ENCODE measurements at regions not wholly inside any gene's neighbourhood (a gene's known extent, or its start where the extent isn't known, plus 50 kb on each side); places are given as distances from the start of the nearest gene placed in this dataset.

DNA sequence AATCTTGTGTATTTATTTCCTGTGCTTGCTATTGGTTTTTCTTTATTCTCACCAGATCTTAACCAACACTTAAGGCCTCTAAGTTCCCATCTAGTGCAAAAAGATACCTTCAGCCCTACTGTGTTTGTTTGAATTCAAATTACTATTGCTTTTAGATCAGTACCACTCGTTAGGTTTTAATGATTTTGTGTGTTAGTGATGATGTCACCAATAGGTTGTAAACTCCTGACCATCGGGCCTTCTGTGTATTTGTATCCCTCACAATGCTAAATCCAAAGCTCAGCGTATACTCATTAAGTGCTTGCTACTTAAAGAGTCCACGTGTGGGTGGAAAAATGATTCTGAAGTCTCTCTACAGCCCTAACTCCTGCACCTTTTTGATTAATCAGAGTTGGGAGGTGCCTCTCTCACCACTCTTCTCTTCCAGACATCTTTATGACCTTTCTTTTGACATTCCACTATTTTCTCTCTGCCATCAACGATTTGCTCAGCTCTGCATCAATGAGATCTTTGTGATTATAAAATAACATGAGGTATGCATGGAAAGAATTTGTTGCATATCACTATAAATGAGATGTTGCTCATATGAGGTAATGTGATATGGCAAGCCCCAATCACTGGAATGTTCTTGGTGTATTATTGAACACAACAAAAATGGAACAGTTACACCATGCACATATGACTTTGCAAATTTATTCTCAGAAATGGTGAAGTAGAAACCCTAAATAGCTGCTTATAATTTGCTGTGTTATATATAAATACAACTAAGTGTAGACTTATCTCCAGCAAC is 55.1 kb upstream of the LAMA2 start:
- H3K27ac ChIP-seq (ENCODE audit: low read depth, low read length), result no peak overlapping the region
- no peak overlapping the region for H3K4me3 ChIP-seq (ENCODE audit: low read depth in 1 of 5, low read length in 5 of 5)
- H3K4me1 ChIP-seq (ENCODE audit: control insufficient read depth in 5 of 5, insufficient read depth in 5 of 5, low read length in 5 of 5), result no peaks in the 10 kb centered on the region
- no peak overlapping the region for H3K9ac ChIP-seq (ENCODE audit: low read length in 5 of 5)
- H3K27me3 ChIP-seq (ENCODE audit: control insufficient read depth in 5 of 5, insufficient read depth in 4 of 5, low read length in 5 of 5), result no peaks in the 10 kb centered on the region
- H3K36me3 ChIP-seq (ENCODE audit: control insufficient read depth in 5 of 5, insufficient read depth in 5 of 5, low read length in 5 of 5), result no peaks in the 10 kb centered on the region
- peaks cover 0 to 5% (median 0%) of the 10 kb centered on the region in 5 donors for H3K9me3 ChIP-seq (ENCODE audit: control insufficient read depth in 5 of 5, low read length in 5 of 5)

DNA sequence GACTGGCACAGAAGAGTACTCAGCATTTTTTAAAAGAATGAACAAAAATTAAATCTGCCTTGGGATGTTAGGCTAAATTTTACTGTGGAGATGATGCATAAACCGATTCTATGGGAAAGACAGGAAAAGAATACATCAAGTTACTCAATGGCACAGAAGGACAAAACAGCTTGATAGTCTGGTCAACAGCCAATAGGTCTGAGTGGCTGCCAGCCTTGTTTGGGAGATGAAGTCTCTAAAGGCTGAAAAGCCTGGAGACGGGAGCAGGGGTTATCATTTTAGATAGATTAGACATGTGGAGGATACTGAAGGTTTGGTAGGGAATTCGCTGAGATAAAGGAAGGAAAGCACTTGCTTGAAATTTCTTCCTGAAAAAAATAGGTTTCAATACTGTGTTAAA is 56.3 kb upstream of the LAMA2 start:
- H3K9ac ChIP-seq (ENCODE audit: low read length in 5 of 5), result no peak overlapping the region
- H3K27ac ChIP-seq (ENCODE audit: low read depth, low read length), result no peak overlapping the region
- no peaks in the 10 kb centered on the region for H3K36me3 ChIP-seq (ENCODE audit: control insufficient read depth in 5 of 5, insufficient read depth in 5 of 5, low read length in 5 of 5)
- no peaks in the 10 kb centered on the region for H3K4me1 ChIP-seq (ENCODE audit: control insufficient read depth in 5 of 5, insufficient read depth in 5 of 5, low read length in 5 of 5)
- H3K9me3 ChIP-seq (ENCODE audit: control insufficient read depth in 5 of 5, low read length in 5 of 5), result peaks cover 0 to 5% (median 0%) of the 10 kb centered on the region in 5 donors
- no peak overlapping the region for H3K4me3 ChIP-seq (ENCODE audit: low read depth in 1 of 5, low read length in 5 of 5)
- H3K27me3 ChIP-seq (ENCODE audit: control insufficient read depth in 5 of 5, insufficient read depth in 4 of 5, low read length in 5 of 5), result no peaks in the 10 kb centered on the region

DNA sequence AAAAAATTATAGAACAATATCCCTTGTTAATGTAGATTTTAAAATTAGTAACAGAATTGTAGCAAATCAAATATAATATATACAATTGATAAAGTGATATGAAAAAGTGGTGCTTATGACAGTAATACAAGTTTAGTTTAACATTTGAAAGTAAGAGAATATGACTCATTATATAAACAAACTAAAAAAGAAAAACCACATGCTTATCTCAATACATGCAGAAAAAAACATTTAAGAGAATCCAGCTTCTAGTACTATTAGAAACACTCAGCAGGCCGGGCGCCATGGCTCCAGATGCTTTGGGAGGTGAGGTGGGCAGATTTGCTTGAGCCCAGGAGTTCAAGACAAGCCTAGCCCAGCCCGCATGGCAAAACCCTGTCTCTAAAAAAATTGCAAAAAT is 60.7 kb upstream of the LAMA2 start:
- H3K27me3 ChIP-seq (ENCODE audit: control insufficient read depth in 5 of 5, insufficient read depth in 4 of 5, low read length in 5 of 5), result no peaks in the 10 kb centered on the region
- no peak overlapping the region for H3K9ac ChIP-seq (ENCODE audit: low read length in 5 of 5)
- H3K27ac ChIP-seq (ENCODE audit: low read depth, low read length), result no peak overlapping the region
- no peaks in the 10 kb centered on the region for H3K9me3 ChIP-seq (ENCODE audit: control insufficient read depth in 5 of 5, low read length in 5 of 5)
- H3K4me1 ChIP-seq (ENCODE audit: control insufficient read depth in 5 of 5, insufficient read depth in 5 of 5, low read length in 5 of 5), result no peaks in the 10 kb centered on the region
- no peaks in the 10 kb centered on the region for H3K36me3 ChIP-seq (ENCODE audit: control insufficient read depth in 5 of 5, insufficient read depth in 5 of 5, low read length in 5 of 5)
- no peak overlapping the region for H3K4me3 ChIP-seq (ENCODE audit: low read depth in 1 of 5, low read length in 5 of 5)

DNA sequence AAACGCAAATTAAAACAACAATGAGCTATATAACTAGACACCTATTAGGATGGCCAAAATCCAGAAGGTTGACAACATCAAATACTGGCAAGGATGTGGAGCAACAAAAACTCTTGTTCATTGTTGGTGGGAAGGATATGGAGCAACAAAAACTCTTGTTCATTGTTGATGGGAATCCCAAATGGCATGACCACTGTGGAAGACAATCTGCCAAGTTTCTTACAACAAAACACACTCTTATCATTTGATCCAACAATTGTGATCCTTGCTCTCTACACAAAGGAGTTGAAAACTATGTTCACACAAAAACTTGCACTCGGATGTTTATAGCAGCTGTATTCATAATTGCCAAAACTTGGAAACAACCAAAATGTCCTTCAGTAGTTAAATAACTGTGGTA is 61.8 kb upstream of the LAMA2 start:
- no peaks in the 10 kb centered on the region for H3K27me3 ChIP-seq (ENCODE audit: control insufficient read depth in 5 of 5, insufficient read depth in 4 of 5, low read length in 5 of 5)
- H3K4me3 ChIP-seq (ENCODE audit: low read depth in 1 of 5, low read length in 5 of 5), result no peak overlapping the region
- H3K9ac ChIP-seq (ENCODE audit: low read length in 5 of 5), result no peak overlapping the region
- H3K36me3 ChIP-seq (ENCODE audit: control insufficient read depth in 5 of 5, insufficient read depth in 5 of 5, low read length in 5 of 5), result no peaks in the 10 kb centered on the region
- H3K4me1 ChIP-seq (ENCODE audit: control insufficient read depth in 5 of 5, insufficient read depth in 5 of 5, low read length in 5 of 5), result no peaks in the 10 kb centered on the region
- H3K27ac ChIP-seq (ENCODE audit: low read depth, low read length), result no peak overlapping the region
- H3K9me3 ChIP-seq (ENCODE audit: control insufficient read depth in 5 of 5, low read length in 5 of 5), result no peaks in the 10 kb centered on the region

DNA sequence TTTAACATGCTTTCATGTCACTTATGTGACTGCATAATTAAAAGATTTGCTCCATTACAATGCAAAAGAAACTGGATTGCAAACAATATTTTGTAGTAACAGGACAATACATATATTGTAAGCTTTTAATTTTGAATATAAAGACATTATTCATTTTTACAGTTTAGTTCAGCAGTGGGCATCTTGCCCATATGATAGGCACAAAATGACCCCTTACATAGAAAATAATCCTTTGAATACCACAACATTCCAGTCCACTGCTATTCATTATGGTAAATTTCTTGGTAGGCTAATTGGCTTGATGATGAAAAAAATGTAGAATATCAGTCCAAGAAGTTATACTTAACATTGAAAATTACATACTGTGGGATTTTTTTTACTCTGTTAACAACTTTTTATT is 74.1 kb upstream of the LAMA2 start:
- Histone ChIP-seq H3K4me3 (ENCODE audit: low read depth in 1 of 5, low read length in 5 of 5) (no peak overlapping the region), H3K9me3 (ENCODE audit: control insufficient read depth in 5 of 5, low read length in 5 of 5) (no peaks in the 10 kb centered on the region), H3K27ac (ENCODE audit: low read depth, low read length) (no peak overlapping the region), H3K9ac (ENCODE audit: low read length in 5 of 5) (no peak overlapping the region), H3K27me3 (ENCODE audit: control insufficient read depth in 5 of 5, insufficient read depth in 4 of 5, low read length in 5 of 5) (no peaks in the 10 kb centered on the region), H3K36me3 (ENCODE audit: control insufficient read depth in 5 of 5, insufficient read depth in 5 of 5, low read length in 5 of 5) (no peaks in the 10 kb centered on the region), H3K4me1 (ENCODE audit: control insufficient read depth in 5 of 5, insufficient read depth in 5 of 5, low read length in 5 of 5) (peaks cover 0 to 4% (median 0%) of the 10 kb centered on the region in 5 donors)

DNA sequence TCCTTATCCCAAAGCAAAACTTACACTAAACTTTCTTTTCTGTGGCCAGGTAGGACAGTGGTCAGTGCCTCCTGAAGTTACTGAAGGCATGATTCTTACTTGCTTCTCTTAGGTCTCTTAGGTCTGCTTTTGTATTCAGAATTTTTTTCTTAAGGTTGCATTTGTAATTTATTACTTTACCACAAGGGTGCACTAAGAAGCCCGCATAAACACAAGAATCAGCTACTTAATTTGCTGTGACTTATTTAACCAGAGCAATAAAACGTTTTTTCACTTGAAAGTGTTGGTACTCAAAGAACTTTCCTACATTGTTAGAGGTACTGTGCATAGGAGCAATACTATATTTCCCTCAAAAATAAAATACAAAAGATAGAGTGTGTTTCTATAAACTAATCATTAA is 75.4 kb upstream of the LAMA2 start:
- no peak overlapping the region for H3K9ac ChIP-seq (ENCODE audit: low read length in 5 of 5)
- H3K4me3 ChIP-seq (ENCODE audit: low read depth in 1 of 5, low read length in 5 of 5), result no peak overlapping the region
- no peaks in the 10 kb centered on the region for H3K27me3 ChIP-seq (ENCODE audit: control insufficient read depth in 5 of 5, insufficient read depth in 4 of 5, low read length in 5 of 5)
- H3K4me1 ChIP-seq (ENCODE audit: control insufficient read depth in 5 of 5, insufficient read depth in 5 of 5, low read length in 5 of 5), result peaks cover 0 to 4% (median 0%) of the 10 kb centered on the region in 5 donors
- no peaks in the 10 kb centered on the region for H3K36me3 ChIP-seq (ENCODE audit: control insufficient read depth in 5 of 5, insufficient read depth in 5 of 5, low read length in 5 of 5)
- H3K27ac ChIP-seq (ENCODE audit: low read depth, low read length), result no peak overlapping the region
- no peaks in the 10 kb centered on the region for H3K9me3 ChIP-seq (ENCODE audit: control insufficient read depth in 5 of 5, low read length in 5 of 5)

DNA sequence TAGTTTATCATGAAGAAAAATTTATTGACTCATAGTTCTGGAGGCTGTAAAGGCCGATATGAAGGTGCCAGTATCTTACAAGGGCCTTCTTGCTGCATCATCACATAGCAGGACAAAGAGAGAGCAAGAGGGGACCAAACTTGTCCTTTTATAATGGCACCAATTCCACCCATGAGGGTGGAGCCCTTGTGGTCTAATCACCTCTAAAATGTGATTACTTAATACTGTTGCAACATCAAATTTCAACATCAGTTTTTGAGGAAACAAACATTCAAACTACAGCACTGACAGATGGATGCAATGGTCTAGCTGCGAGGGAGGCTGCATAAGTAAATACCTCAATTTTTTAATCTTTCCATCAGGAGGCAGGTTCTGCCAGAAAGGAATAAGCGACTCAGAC is 76.7 kb upstream of the LAMA2 start:
- Histone ChIP-seq H3K27ac (ENCODE audit: low read depth, low read length) (no peak overlapping the region), H3K4me3 (ENCODE audit: low read depth in 1 of 5, low read length in 5 of 5) (no peak overlapping the region), H3K27me3 (ENCODE audit: control insufficient read depth in 5 of 5, insufficient read depth in 4 of 5, low read length in 5 of 5) (no peaks in the 10 kb centered on the region), H3K4me1 (ENCODE audit: control insufficient read depth in 5 of 5, insufficient read depth in 5 of 5, low read length in 5 of 5) (peaks cover 0 to 4% (median 0%) of the 10 kb centered on the region in 5 donors), H3K36me3 (ENCODE audit: control insufficient read depth in 5 of 5, insufficient read depth in 5 of 5, low read length in 5 of 5) (no peaks in the 10 kb centered on the region), H3K9me3 (ENCODE audit: control insufficient read depth in 5 of 5, low read length in 5 of 5) (no peaks in the 10 kb centered on the region), H3K9ac (ENCODE audit: low read length in 5 of 5) (no peak overlapping the region)

DNA sequence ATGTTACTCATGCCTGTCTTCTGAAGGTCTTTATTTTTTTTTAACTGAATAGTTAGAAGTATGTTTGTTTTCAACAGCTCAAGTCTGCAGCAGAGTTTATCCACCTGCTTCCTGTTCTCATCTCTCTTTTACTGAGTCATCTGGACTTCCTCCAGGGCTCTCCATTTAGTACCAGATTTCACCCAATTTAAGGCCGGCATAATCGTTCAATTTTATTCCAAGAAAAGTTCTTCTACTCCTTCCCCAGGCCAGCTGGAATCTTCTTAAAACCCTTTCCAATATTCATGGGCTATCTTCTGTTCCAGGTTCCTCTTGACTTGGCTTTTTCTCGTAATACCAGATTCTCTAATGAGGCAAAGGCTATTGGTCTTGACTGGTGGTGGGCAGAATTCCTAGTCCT is 79.0 kb upstream of the LAMA2 start:
- peaks cover 0 to 4% (median 0%) of the 10 kb centered on the region in 5 donors for H3K4me1 ChIP-seq (ENCODE audit: control insufficient read depth in 5 of 5, insufficient read depth in 5 of 5, low read length in 5 of 5)
- H3K9me3 ChIP-seq (ENCODE audit: control insufficient read depth in 5 of 5, low read length in 5 of 5), result no peaks in the 10 kb centered on the region
- H3K9ac ChIP-seq (ENCODE audit: low read length in 5 of 5), result no peak overlapping the region
- H3K27ac ChIP-seq (ENCODE audit: low read depth, low read length), result no peak overlapping the region
- no peak overlapping the region for H3K4me3 ChIP-seq (ENCODE audit: low read depth in 1 of 5, low read length in 5 of 5)
- no peaks in the 10 kb centered on the region for H3K36me3 ChIP-seq (ENCODE audit: control insufficient read depth in 5 of 5, insufficient read depth in 5 of 5, low read length in 5 of 5)
- H3K27me3 ChIP-seq (ENCODE audit: control insufficient read depth in 5 of 5, insufficient read depth in 4 of 5, low read length in 5 of 5), result no peaks in the 10 kb centered on the region

DNA sequence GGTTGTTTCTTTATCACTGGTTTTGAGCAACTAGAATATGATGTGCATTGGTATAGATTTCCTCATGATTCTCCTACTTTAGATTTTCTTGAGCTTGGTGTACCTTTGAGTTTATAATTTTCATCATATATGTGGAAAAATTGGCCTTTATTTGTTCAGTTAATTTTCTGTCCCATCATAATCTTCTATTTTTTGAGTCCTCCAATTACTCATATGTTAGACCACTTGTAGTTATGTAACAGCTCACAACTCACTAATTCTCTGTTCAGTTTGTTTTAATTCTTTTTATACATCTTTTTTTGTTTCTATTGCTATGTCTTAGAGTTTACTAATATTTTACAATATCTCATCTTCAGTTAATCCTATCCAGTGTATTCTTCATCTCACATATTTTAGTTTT is 81.3 kb upstream of the LAMA2 start:
- Histone ChIP-seq H3K9ac (ENCODE audit: low read length in 5 of 5) (no peak overlapping the region), H3K4me1 (ENCODE audit: control insufficient read depth in 5 of 5, insufficient read depth in 5 of 5, low read length in 5 of 5) (peaks cover 0 to 3% (median 0%) of the 10 kb centered on the region in 5 donors), H3K27me3 (ENCODE audit: control insufficient read depth in 5 of 5, insufficient read depth in 4 of 5, low read length in 5 of 5) (no peaks in the 10 kb centered on the region), H3K9me3 (ENCODE audit: control insufficient read depth in 5 of 5, low read length in 5 of 5) (no peaks in the 10 kb centered on the region), H3K4me3 (ENCODE audit: low read depth in 1 of 5, low read length in 5 of 5) (no peak overlapping the region), H3K36me3 (ENCODE audit: control insufficient read depth in 5 of 5, insufficient read depth in 5 of 5, low read length in 5 of 5) (no peaks in the 10 kb centered on the region), H3K27ac (ENCODE audit: low read depth, low read length) (no peak overlapping the region)

DNA sequence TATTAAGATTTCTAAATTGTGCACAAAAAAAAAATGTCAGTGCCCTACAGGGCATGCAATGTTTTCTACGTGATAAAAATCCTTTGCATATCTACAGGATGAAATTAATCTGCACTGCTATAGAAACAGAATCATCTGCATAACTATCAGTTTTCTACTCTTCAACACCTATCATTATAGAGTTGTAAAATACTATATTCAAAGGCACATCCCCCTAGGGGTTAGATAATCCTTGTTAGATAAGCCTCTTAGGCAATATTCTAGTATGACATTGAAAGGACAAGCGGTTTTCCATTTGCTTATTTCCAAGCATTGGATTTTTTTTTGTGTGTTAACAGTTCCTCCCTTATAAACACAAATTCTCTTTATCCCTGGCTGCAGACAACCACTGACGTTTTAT is 98.7 kb upstream of the LAMA2 start:
- Histone ChIP-seq H3K9ac (ENCODE audit: low read length in 5 of 5) (no peak overlapping the region), H3K4me1 (ENCODE audit: control insufficient read depth in 5 of 5, insufficient read depth in 5 of 5, low read length in 5 of 5) (no peaks in the 10 kb centered on the region), H3K4me3 (ENCODE audit: low read depth in 1 of 5, low read length in 5 of 5) (no peak overlapping the region), H3K9me3 (ENCODE audit: control insufficient read depth in 5 of 5, low read length in 5 of 5) (peaks cover 0 to 5% (median 0%) of the 10 kb centered on the region in 5 donors), H3K36me3 (ENCODE audit: control insufficient read depth in 5 of 5, insufficient read depth in 5 of 5, low read length in 5 of 5) (no peaks in the 10 kb centered on the region), H3K27ac (ENCODE audit: low read depth, low read length) (no peak overlapping the region), H3K27me3 (ENCODE audit: control insufficient read depth in 5 of 5, insufficient read depth in 4 of 5, low read length in 5 of 5) (peaks cover 0 to 4% (median 0%) of the 10 kb centered on the region in 5 donors)

Data from subcutaneous abdominal adipose tissue (tissue), 5 donors.